Loucy (cell line): ENCODE measurements at regions not wholly inside any gene's neighbourhood (a gene's known extent, or its start where the extent isn't known, plus 50 kb on each side); places are given as distances from the start of the nearest gene placed in this dataset.

Experiments
- H2AFZ ChIP-seq: fragments of 200-600 bp; sonication (generic); 2 replicates; pipeline ENCODE4 v1.6.0; 2016; ENCODE audit warnings: antibody characterized with exemption, mild to moderate bottlenecking, low read length, moderate library complexity
- H3F3A ChIP-seq: fragments of 200-600 bp; 2 replicates; pipeline ENCODE4 v1.6.0; 2016; ENCODE audit warnings: antibody characterized with exemption, low read depth, mild to moderate bottlenecking
- H3K27me3 ChIP-seq: fragments of 200-600 bp; sonication (generic); 2 replicates; pipeline ENCODE4 v1.6.1; 2014; ENCODE audit warnings: low read length, mild to moderate bottlenecking; ENCODE audit not compliant: insufficient read depth, poor library complexity, severe bottlenecking
- H3K36me3 ChIP-seq: fragments of 200-600 bp; sonication (generic); 2 replicates; pipeline ENCODE4 v1.6.1; 2016; ENCODE audit warnings: low read length; ENCODE audit not compliant: insufficient read depth
- H3K4me1 ChIP-seq: fragments of 200-600 bp; sonication (generic); 2 replicates; pipeline ENCODE4 v1.5.1; 2014; ENCODE audit warnings: low read length, mild to moderate bottlenecking; ENCODE audit not compliant: insufficient read depth, poor library complexity, severe bottlenecking
- H3K4me2 ChIP-seq: fragments of 200-600 bp; sonication (generic); 2 replicates; pipeline ENCODE4 v1.6.0; 2014; ENCODE audit warnings: antibody characterized with exemption, low read length, low read depth, mild to moderate bottlenecking; ENCODE audit not compliant: poor library complexity, severe bottlenecking
- H3K4me3 ChIP-seq: fragments of 200-600 bp; sonication (generic); 2 replicates; pipeline ENCODE4 v1.5.1; 2014; ENCODE audit warnings: low read length, mild to moderate bottlenecking, mixed read lengths; ENCODE audit not compliant: poor library complexity, severe bottlenecking
- H3K79me2 ChIP-seq: fragments of 200-600 bp; sonication (generic); 2 replicates; pipeline ENCODE4 v1.6.1; 2014; ENCODE audit warnings: low read length; ENCODE audit not compliant: insufficient read depth
- H3K9ac ChIP-seq: fragments of 200-600 bp; sonication (generic); 2 replicates; pipeline ENCODE4 v1.6.0; 2014; ENCODE audit warnings: mild to moderate bottlenecking, low read depth, low read length, moderate library complexity; ENCODE audit not compliant: poor library complexity, severe bottlenecking
- H3K9me2 ChIP-seq: fragments of 200-600 bp; sonication (generic); replicated peaks from 2 replicates; pipeline ENCODE4 v1.6.1; 2016; ENCODE audit warnings: low read depth, low read length, mixed read lengths
- H3K9me3 ChIP-seq: fragments of 200-600 bp; sonication (generic); 2 replicates; pipeline ENCODE4 v1.6.1; 2014; ENCODE audit warnings: mild to moderate bottlenecking, antibody characterized with exemption, low read length, low read depth; ENCODE audit not compliant: insufficient read depth
- H4K20me1 ChIP-seq: fragments of 200-600 bp; sonication (generic); 2 replicates; pipeline ENCODE4 v1.6.0; 2014; ENCODE audit warnings: antibody characterized with exemption, low read length, mild to moderate bottlenecking; ENCODE audit not compliant: insufficient read depth, poor library complexity, severe bottlenecking
- EZH2phosphoT487 ChIP-seq: fragments of 200-600 bp; IDR thresholded peaks from 2 replicates; pipeline ENCODE4 v1.6.1; 2018; ENCODE audit warnings: antibody characterized with exemption, mild to moderate bottlenecking, moderate library complexity, borderline replicate concordance
- TF ChIP-seq, protein P1 (sequence below): fragments of 200-600 bp; sonication (generic); conservative IDR thresholded peaks from 2 replicates; pipeline ENCODE4 v1.5.1; 2014; ENCODE audit warnings: mild to moderate bottlenecking, antibody characterized with exemption, low read length

DNA sequence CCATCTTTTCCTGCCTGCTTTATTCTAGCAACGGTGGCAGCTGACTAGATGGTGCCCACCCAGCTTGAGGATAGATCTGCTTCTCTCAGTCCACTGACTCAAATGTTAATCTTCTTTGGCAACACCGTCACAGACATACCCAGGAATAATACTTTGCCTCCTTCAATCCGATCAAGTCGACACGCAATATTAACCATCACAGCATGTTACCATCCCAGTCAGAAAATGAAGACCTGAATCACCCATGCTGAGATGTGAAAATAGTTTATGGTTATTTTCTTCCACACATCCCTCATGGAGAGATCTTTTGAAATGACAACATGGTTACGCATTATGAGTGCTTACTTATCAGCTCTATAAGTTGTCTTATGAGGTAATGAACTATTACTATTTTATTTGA lies 392.8 kb downstream of the SEC23A start:
- Histone ChIP-seq H3F3A (no peaks in the 10 kb centered on the region), H2AFZ (no peak overlapping the region), H3K9ac (no peak overlapping the region), H3K4me1 (no peaks in the 10 kb centered on the region), H3K36me3 (no peaks in the 10 kb centered on the region), H3K4me2 (no peak overlapping the region), H3K4me3 (no peak overlapping the region), H3K27me3 (no peaks in the 10 kb centered on the region), H3K79me2 (no peaks in the 10 kb centered on the region), H3K9me2 (no peaks in the 10 kb centered on the region), H3K9me3 (no peaks in the 10 kb centered on the region), H4K20me1 (no peaks in the 10 kb centered on the region)
- TF ChIP-seq, protein P1, sequence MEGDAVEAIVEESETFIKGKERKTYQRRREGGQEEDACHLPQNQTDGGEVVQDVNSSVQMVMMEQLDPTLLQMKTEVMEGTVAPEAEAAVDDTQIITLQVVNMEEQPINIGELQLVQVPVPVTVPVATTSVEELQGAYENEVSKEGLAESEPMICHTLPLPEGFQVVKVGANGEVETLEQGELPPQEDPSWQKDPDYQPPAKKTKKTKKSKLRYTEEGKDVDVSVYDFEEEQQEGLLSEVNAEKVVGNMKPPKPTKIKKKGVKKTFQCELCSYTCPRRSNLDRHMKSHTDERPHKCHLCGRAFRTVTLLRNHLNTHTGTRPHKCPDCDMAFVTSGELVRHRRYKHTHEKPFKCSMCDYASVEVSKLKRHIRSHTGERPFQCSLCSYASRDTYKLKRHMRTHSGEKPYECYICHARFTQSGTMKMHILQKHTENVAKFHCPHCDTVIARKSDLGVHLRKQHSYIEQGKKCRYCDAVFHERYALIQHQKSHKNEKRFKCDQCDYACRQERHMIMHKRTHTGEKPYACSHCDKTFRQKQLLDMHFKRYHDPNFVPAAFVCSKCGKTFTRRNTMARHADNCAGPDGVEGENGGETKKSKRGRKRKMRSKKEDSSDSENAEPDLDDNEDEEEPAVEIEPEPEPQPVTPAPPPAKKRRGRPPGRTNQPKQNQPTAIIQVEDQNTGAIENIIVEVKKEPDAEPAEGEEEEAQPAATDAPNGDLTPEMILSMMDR: no peak
- TF ChIP-seq EZH2phosphoT487: no peak

DNA sequence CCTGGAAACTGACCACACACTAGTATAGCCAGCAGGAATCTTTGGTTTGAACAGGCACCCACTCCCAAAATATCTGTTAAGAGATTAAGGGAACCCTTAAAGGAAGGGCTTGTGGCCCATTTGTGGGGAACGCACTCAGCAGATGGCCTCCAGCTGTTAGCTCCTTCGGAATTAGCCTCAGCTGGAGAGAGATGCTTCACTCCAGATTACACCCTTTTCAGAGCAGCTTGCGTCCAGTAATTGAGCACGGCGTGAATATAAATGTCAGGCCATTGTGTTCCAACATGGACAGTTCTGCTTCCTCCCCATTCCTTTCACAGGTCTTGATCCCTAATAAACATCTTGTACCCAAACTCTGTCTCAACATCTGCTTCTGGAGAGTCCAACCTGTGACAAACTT lies 397.8 kb downstream of the SEC23A start:
- no peak for TF ChIP-seq EZH2phosphoT487
- TF ChIP-seq, protein P1: no peak
- H3F3A ChIP-seq: no peaks in the 10 kb centered on the region
- H3K27me3 ChIP-seq: no peaks in the 10 kb centered on the region
- H3K79me2 ChIP-seq: no peaks in the 10 kb centered on the region
- H3K9me3 ChIP-seq: no peaks in the 10 kb centered on the region
- H3K4me2 ChIP-seq: no peak overlapping the region
- no peak overlapping the region for H2AFZ ChIP-seq
- H4K20me1 ChIP-seq: no peaks in the 10 kb centered on the region
- no peaks in the 10 kb centered on the region for H3K9me2 ChIP-seq
- H3K4me3 ChIP-seq: no peak overlapping the region
- no peak overlapping the region for H3K9ac ChIP-seq
- H3K36me3 ChIP-seq: no peaks in the 10 kb centered on the region
- H3K4me1 ChIP-seq: no peaks in the 10 kb centered on the region

DNA sequence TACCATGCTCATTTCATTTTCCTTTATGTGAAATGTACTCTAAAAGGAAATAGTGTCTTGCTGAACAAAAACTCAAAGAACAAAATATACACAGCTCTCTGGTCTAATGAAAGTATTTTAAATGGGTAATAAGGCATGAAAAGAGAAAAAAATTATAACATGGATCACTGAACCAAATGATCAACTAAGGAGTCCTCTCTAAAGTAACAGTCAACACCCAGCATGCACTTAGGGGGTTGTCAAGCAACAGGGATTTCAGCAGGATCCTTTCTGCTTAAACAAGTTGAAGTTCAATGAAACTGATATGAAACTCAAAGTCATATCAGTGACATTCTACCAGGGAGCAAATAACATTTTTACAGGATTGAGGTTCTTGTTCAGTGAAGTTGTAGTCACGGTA lies 398.8 kb downstream of the SEC23A start:
- Histone ChIP-seq H3K4me3 (no peak overlapping the region), H3K79me2 (no peaks in the 10 kb centered on the region), H2AFZ (no peak overlapping the region), H3K9me2 (no peaks in the 10 kb centered on the region), H4K20me1 (no peaks in the 10 kb centered on the region), H3K9me3 (no peaks in the 10 kb centered on the region), H3K4me2 (no peak overlapping the region), H3F3A (no peaks in the 10 kb centered on the region), H3K4me1 (no peaks in the 10 kb centered on the region), H3K9ac (no peak overlapping the region), H3K36me3 (no peaks in the 10 kb centered on the region), H3K27me3 (no peaks in the 10 kb centered on the region)
- TF ChIP-seq, protein P1: no peak
- no peak for TF ChIP-seq EZH2phosphoT487
